Right lobe of liver (tissue), 6 donors: ENCODE measurements at regions not wholly inside any gene's neighbourhood (a gene's known extent, or its start where the extent isn't known, plus 50 kb on each side); places are given as distances from the start of the nearest gene placed in this dataset.

ENCODE experiments used
- ATAC-seq, 4 donors: fragments of 200-7000 bp; cut with Tn5 transposase; one replicate each; pipeline ENCODE4 v1.9.1; 2020; ENCODE audit warnings: mild to moderate bottlenecking in 4 of 4, moderate library complexity in 4 of 4
- DNase-seq, 3 donors: peaks; one replicate each; pipeline ENCODE4 v3.0.0-alpha.2; 2020
- H3K27ac ChIP-seq, 3 donors: fragments of 200-600 bp; one replicate each; pipeline ENCODE4 v1.8.0; 2022
- H3K27me3 ChIP-seq, 2 donors: fragments of 200-600 bp; one replicate each; pipeline ENCODE4 v1.8.0; 2022
- H3K36me3 ChIP-seq, 4 donors: fragments of 200-600 bp; sonication (generic) in 1 of 4; one replicate each; pipeline versions ENCODE4 v1.5.1 to v1.8.0; 2017 to 2022; ENCODE audit warnings: control low read depth in 1 of 4
- H3K4me1 ChIP-seq, 4 donors: fragments of 200-600 bp; sonication (generic) in 1 of 4; one replicate each; pipeline versions ENCODE4 v1.5.1 to v1.8.0; 2017 to 2022; ENCODE audit warnings: control low read depth in 1 of 4
- H3K4me3 ChIP-seq, 3 donors: fragments of 200-600 bp; one replicate each; pipeline ENCODE4 v1.8.0; 2022
- H3K9me3 ChIP-seq, 4 donors: fragments of 200-600 bp; sonication (generic) in 1 of 4; one replicate each; pipeline versions ENCODE4 v1.5.1 to v1.8.0; 2017 to 2022; ENCODE audit warnings: control low read depth in 1 of 4
- CTCF ChIP-seq, 4 donors: fragments of 200-600 bp in 3 of 4; fragments of 450-650 bp in 1 of 4; IDR thresholded peaks; one replicate each; pipeline versions ENCODE4 v1.5.1 to v1.8.0; 2016 to 2022; ENCODE audit warnings: antibody characterized with exemption in 4 of 4, mild to moderate bottlenecking in 2 of 4
- POLR2A ChIP-seq: fragments of 450-650 bp; IDR thresholded peaks from one replicate; pipeline ENCODE4 v1.6.1; 2017; ENCODE audit warnings: antibody characterized with exemption, mild to moderate bottlenecking
- WGBS: methylation state at CpG from one replicate; pipeline ENCODE4 v1.1.6; 2018; ENCODE audit warnings: low coverage, low lambda C conversion rate; ENCODE audit not compliant: insufficient coverage; ENCODE audit errors: missing lambda C conversion rate; 5-methylcytosine and 5-hydroxymethylcytosine counted together
- intact Hi-C, 2 donors: fragments of 100-400 bp; cut with DNase I; formaldehyde crosslinking; loops; one replicate each; pipeline versions ENCODE4 v1.11.2 to v1.14.1; 2022
- donor health status: DM: no; HTN: yes; CAD: no.
- donor health status: DM: no; HTN: no; CAD: no.
- donor health status: DM: no; HTN: no; CAD: no.
- donor health status: DM: no; HTN: yes; CAD: no.
- donor health status: DM: no; HTN: yes; CAD: no.

GRCh38 chr12:18794000-18794399, 56.1 kb downstream of the CAPZA3 start:
- H3K27me3 ChIP-seq = no peaks in the 10 kb centered on the region
- DNase-seq = no peak
- intact Hi-C loops = no loop called here

GRCh38 chr12:18797604-18798003, 59.7 kb downstream of the CAPZA3 start:
- no peak for ATAC-seq
- Histone ChIP-seq H3K4me1 (no peaks in the 10 kb centered on the region), H3K36me3 (no peaks in the 10 kb centered on the region), H3K9me3 (no peaks in the 10 kb centered on the region), H3K27me3 (no peaks in the 10 kb centered on the region), H3K4me3 (no peak overlapping the region), H3K27ac (no peak overlapping the region)
- 94% methylated on average over 2 of the region's 2 CpGs for WGBS
- DNase-seq = no peak
- intact Hi-C loops = no loop called here
- TF ChIP-seq CTCF (IDR thresholded peaks at IDR 0.05) (no peak), POLR2A (no peak)

More at GRCh38 chr12:18794000-18794399, 56.1 kb downstream of the CAPZA3 start:
- Histone ChIP-seq H3K4me3 (no peak overlapping the region), H3K27ac (no peak overlapping the region), H3K36me3 (no peaks in the 10 kb centered on the region), H3K9me3 (no peaks in the 10 kb centered on the region), H3K4me1 (no peaks in the 10 kb centered on the region)
- no peak for ATAC-seq
- TF ChIP-seq POLR2A (no peak), CTCF (IDR thresholded peaks at IDR 0.05) (no peak)

DNA sequence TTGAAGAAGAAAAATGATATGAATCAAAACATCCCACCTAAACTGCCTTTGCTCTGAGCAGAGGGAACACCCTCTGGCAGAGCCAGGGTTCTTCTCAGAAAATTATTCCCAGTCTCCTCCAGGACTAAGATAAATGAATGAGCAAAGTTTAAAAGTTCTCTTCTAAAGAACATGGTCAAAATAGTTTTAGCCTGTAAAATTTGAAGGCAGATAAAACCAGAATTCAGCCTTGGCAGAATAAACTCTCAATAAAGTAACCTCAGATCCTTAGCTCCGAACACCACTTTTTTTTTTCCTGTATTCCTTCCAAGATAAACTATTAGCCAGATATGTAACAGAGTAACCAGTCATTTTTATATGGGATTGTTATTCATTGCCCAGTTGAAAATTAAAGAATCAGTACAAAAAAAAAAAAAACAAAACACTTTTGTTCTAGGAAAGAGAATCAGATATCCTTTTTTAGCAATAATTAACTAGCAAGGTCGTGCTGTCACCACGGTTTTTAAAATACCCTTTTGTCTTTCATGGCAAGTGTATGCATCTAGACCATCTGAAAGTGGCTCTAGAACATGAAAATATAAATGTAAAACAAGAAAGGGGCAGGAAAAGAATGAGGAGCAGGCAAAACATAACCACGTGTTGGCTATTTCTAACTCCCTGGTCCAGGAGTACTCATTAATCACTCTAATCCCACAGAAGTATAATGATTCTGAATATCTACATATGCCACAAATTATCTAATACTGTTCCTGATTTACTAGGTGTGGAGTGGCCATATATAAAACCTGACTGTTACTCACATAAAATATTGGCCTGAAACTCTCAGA, 60.8 kb downstream of the CAPZA3 start:
- Histone ChIP-seq H3K36me3 (no peaks in the 10 kb centered on the region), H3K4me3 (no peak overlapping the region), H3K27me3 (no peaks in the 10 kb centered on the region), H3K4me1 (no peaks in the 10 kb centered on the region), H3K27ac (no peak overlapping the region), H3K9me3 (no peaks in the 10 kb centered on the region)
- DNase-seq = no peak
- 15% methylated on average over 4 of the region's 4 CpGs for WGBS
- intact Hi-C loops = no loop called here
- no peak for TF ChIP-seq POLR2A
- TF ChIP-seq CTCF (IDR thresholded peaks at IDR 0.05) = no peak
- ATAC-seq = peak in 1 of 4 donors; percentile 40

DNA sequence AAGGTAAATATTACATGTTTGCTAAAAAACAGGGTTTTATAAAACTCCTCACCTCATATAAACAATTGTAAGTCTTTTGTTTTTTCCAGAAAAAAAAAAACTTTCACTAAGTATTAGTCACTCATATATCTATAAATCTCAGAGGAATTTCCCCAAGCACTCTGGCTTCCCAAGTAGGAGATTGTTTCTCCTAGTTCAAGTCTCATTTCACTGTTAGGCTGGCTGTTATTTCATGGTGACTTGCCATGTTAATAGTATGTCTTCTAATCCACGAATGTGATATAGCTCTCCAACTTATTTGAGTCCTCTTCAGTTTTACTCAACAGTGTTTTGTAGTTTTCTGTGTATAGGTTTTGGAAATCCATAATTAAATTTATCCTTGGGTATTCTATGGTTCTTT, 61.6 kb downstream of the CAPZA3 start:
- Histone ChIP-seq H3K27me3 (no peaks in the 10 kb centered on the region), H3K9me3 (no peaks in the 10 kb centered on the region), H3K36me3 (no peaks in the 10 kb centered on the region), H3K27ac (no peak overlapping the region), H3K4me3 (no peak overlapping the region), H3K4me1 (no peaks in the 10 kb centered on the region)
- no peak for ATAC-seq
- DNase-seq = no peak
- intact Hi-C loops = no loop called here
- no peak for TF ChIP-seq CTCF (IDR thresholded peaks at IDR 0.05)
- TF ChIP-seq POLR2A = no peak
- WGBS = 76% methylated on average over 1 of the region's 1 CpG
